ENCODE measurements at regions not wholly inside any gene's neighbourhood (a gene's known extent, or its start where the extent isn't known, plus 50 kb on each side); places are given as distances from the start of the nearest gene placed in this dataset.

DNA sequence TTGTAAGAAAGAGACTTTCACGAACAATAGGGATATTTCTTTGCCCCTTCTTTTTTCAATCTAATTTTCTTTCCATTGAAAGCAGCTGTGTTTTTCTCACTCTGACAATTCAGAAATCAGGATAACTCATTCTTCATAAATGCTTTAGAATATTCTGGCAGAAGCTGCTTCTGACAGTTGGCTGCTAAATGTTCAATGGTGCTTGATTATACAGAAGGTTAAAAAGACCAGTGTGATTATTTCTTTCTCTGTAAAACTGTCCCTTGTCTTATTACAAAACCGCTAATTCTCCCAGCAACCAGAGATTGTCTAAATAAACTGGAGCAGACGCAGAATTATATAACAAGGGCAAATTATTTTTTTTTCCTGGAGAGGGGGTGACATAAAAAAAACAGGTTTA lies 394.4 kb downstream of the SPRY2 start:
- TF ChIP-seq CTCF (optimal IDR thresholded peaks at IDR 0.05 in 1 of 3, IDR thresholded peaks at IDR 0.05 in 1 of 3, conservative IDR thresholded peaks at IDR 0.05 in 1 of 3; ENCODE audit: extremely low read depth in 1 of 3, insufficient read depth in 2 of 3, low read length in 3 of 3) (no peak), EZH2 (IDR thresholded peaks at IDR 0.05; ENCODE audit: low read length) (no peak)

Data from keratinocyte (primary cell).